ENCODE measurements at regions not wholly inside any gene's neighbourhood (a gene's known extent, or its start where the extent isn't known, plus 50 kb on each side); places are given as distances from the start of the nearest gene placed in this dataset.

DNA sequence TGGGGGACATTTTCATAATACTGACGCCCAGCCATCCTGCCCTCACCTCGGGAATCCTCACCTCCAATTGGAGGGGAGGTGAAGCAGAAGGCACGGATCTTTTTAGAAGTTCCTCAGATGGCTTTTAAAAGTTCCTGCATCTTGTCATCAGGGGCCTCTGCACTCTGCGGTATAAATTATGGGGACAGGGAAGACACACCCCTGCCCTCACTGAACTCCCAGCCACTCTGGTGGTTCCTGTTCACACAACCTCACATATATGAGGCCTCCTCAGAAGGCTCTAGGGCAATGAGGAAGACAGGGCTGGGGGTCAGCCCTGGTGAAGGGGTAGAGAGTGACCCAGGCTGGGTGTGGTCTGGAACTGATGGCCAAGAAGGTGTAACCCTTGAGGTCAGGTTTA is 187.0 kb downstream of the SOD2 start:
- ChIA-PET POLR2A (no interaction called here), CTCF (ENCODE audit: unreplicated experiment) (no interaction called here)
- Histone ChIP-seq H3K4me3 (ENCODE audit: low read depth, low read length, poor library complexity, severe bottlenecking) (no peak overlapping the region), H3K4me2 (ENCODE audit: low read length) (no peak overlapping the region), H4K20me1 (ENCODE audit: insufficient read depth, low read length) (no peaks in the 10 kb centered on the region), H3K4me1 (ENCODE audit: insufficient read depth, low read length, poor library complexity, severe bottlenecking) (no peaks in the 10 kb centered on the region), H3K79me2 (ENCODE audit: insufficient read depth, low read depth, low read length) (no peaks in the 10 kb centered on the region), H3K9me2 (ENCODE audit: insufficient read depth, low read length) (no peaks in the 10 kb centered on the region), H3K36me3 (ENCODE audit: insufficient read depth, low read length) (no peaks in the 10 kb centered on the region), H2AFZ (ENCODE audit: low read length) (no peak overlapping the region), H3K9me3 (ENCODE audit: low read length) (no peaks in the 10 kb centered on the region), H3K27ac (ENCODE audit: low read depth, low read length, poor library complexity, severe bottlenecking) (no peak overlapping the region)
- DNase-seq (ENCODE audit: low spot score) = no peak
- no TSS peak for BruUV-seq (replicated peaks)
- intact Hi-C loops (cut with micrococcal nuclease; ENCODE audit: unreplicated experiment) = no loop called here
- TF ChIP-seq EZH2phosphoT487 (IDR thresholded peaks at IDR 0.05; ENCODE audit: borderline replicate concordance, low read depth, low read length) (no peak), CTCF (conservative IDR thresholded peaks at IDR 0.05; ENCODE audit: low read length) (no peak)

- H3K9me3 ChIP-seq (ENCODE audit: low read length) = no peaks in the 10 kb centered on the region
- intact Hi-C loops (cut with micrococcal nuclease; ENCODE audit: unreplicated experiment) = no loop called here
- no peaks in the 10 kb centered on the region for H3K9me2 ChIP-seq (ENCODE audit: insufficient read depth, low read length)
- no peak for TF ChIP-seq CTCF (conservative IDR thresholded peaks at IDR 0.05; ENCODE audit: low read length)
- no peak for TF ChIP-seq EZH2phosphoT487 (IDR thresholded peaks at IDR 0.05; ENCODE audit: borderline replicate concordance, low read depth, low read length)
- POLR2A ChIA-PET = no interaction called here
- no TSS peak for BruUV-seq (replicated peaks)
- CTCF ChIA-PET (ENCODE audit: unreplicated experiment) = no interaction called here
- H4K20me1 ChIP-seq (ENCODE audit: insufficient read depth, low read length) = no peaks in the 10 kb centered on the region
- DNase-seq (ENCODE audit: low spot score) = no peak
- no peak overlapping the region for H3K4me2 ChIP-seq (ENCODE audit: low read length)
- H3K79me2 ChIP-seq (ENCODE audit: insufficient read depth, low read depth, low read length) = no peaks in the 10 kb centered on the region
- H3K4me3 ChIP-seq (ENCODE audit: low read depth, low read length, poor library complexity, severe bottlenecking) = no peak overlapping the region
- H3K36me3 ChIP-seq (ENCODE audit: insufficient read depth, low read length) = no peaks in the 10 kb centered on the region
- no peaks in the 10 kb centered on the region for H3K4me1 ChIP-seq (ENCODE audit: insufficient read depth, low read length, poor library complexity, severe bottlenecking)
- no peak overlapping the region for H2AFZ ChIP-seq (ENCODE audit: low read length)
- H3K27ac ChIP-seq (ENCODE audit: low read depth, low read length, poor library complexity, severe bottlenecking) = no peak overlapping the region
These were observed 187.7 kb downstream of the SOD2 start for GRCh38 chr6:159505140-159505922.

DNA sequence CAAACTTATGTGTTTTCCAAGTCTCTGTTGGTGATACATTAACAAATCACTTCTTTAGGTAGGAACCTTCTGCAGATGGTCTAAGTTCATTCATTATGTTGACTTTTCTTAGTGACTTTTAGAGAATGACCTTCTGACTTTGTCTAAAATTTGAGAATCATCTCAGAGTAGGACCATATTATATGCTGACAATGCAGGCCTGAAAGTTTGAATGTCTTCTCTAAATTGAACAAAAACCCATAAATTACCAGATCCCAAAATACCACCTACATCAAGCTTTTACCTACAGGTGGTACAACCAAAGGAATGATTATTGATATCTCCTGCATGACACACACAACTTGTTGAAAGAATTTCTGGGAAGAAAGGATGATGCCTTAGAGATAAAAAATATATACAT is 191.5 kb downstream of the SOD2 start:
- ChIA-PET CTCF (ENCODE audit: unreplicated experiment) (no interaction called here), POLR2A (interaction anchor here (0.5 to 1.6 kb wide), 5 partner anchors 9 to 573 kb away, joined by 3 to 4 read pairs (median 3); no protein-coding TSS in a partner anchor)
- intact Hi-C loops (cut with micrococcal nuclease; ENCODE audit: unreplicated experiment) = no loop called here
- H3K79me2 ChIP-seq (ENCODE audit: insufficient read depth, low read depth, low read length) = no peaks in the 10 kb centered on the region
- no peaks in the 10 kb centered on the region for H3K36me3 ChIP-seq (ENCODE audit: insufficient read depth, low read length)
- H4K20me1 ChIP-seq (ENCODE audit: insufficient read depth, low read length) = no peaks in the 10 kb centered on the region
- no peak for DNase-seq (ENCODE audit: low spot score)
- H2AFZ ChIP-seq (ENCODE audit: low read length) = peak overlapping the region; percentile 8; the same call in 1 of the 2 replicates
- H3K9me2 ChIP-seq (ENCODE audit: insufficient read depth, low read length) = no peaks in the 10 kb centered on the region
- BruUV-seq (replicated peaks) = no TSS peak
- TF ChIP-seq CTCF (conservative IDR thresholded peaks at IDR 0.05; ENCODE audit: low read length) = no peak
- TF ChIP-seq EZH2phosphoT487 (IDR thresholded peaks at IDR 0.05; ENCODE audit: borderline replicate concordance, low read depth, low read length) = no peak
- H3K9me3 ChIP-seq (ENCODE audit: low read length) = peaks cover 12% of the 10 kb centered on the region; the same call in 1 of the 2 replicates
- no peaks in the 10 kb centered on the region for H3K4me1 ChIP-seq (ENCODE audit: insufficient read depth, low read length, poor library complexity, severe bottlenecking)
- no peak overlapping the region for H3K27ac ChIP-seq (ENCODE audit: low read depth, low read length, poor library complexity, severe bottlenecking)
- H3K4me2 ChIP-seq (ENCODE audit: low read length) = no peak overlapping the region
- no peak overlapping the region for H3K4me3 ChIP-seq (ENCODE audit: low read depth, low read length, poor library complexity, severe bottlenecking)

Data from OCI-LY7 (cell line).